ENCODE measurements at regions not wholly inside any gene's neighbourhood (a gene's known extent, or its start where the extent isn't known, plus 50 kb on each side); places are given as distances from the start of the nearest gene placed in this dataset.

GRCh38 chr17:79246225-79247190 is 171.9 kb downstream of the ENGASE start:
- no peak for DNase-seq (ENCODE audit: low read depth in 2 of 2)

- no peak for DNase-seq (ENCODE audit: low read depth in 2 of 2)
These were observed 170.0 kb downstream of the ENGASE start for GRCh38 chr17:79244665-79245064.

- no peak for DNase-seq (ENCODE audit: low read depth in 2 of 2)
These were observed 169.4 kb downstream of the ENGASE start for GRCh38 chr17:79243996-79244395.

GRCh38 chr17:79243603-79243990 is 169.0 kb downstream of the ENGASE start:
- DNase-seq (ENCODE audit: low read depth in 2 of 2) = no peak

GRCh38 chr17:79242873-79243602 is 168.4 kb downstream of the ENGASE start:
- DNase-seq (ENCODE audit: low read depth in 2 of 2) = no peak

GRCh38 chr17:79242393-79242792 is 167.8 kb downstream of the ENGASE start:
- no peak for DNase-seq (ENCODE audit: low read depth in 2 of 2)

GRCh38 chr17:79241616-79242015 is 167.0 kb downstream of the ENGASE start:
- no peak for DNase-seq (ENCODE audit: low read depth in 2 of 2)

- no peak for DNase-seq (ENCODE audit: low read depth in 2 of 2)
These were observed 164.6 kb downstream of the ENGASE start for GRCh38 chr17:79239205-79239604.

- no peak for DNase-seq (ENCODE audit: low read depth in 2 of 2)
These were observed 162.9 kb downstream of the ENGASE start for GRCh38 chr17:79237448-79238053.

GRCh38 chr17:79235808-79236207 is 161.2 kb downstream of the ENGASE start:
- no peak for DNase-seq (ENCODE audit: low read depth in 2 of 2)

- DNase-seq (ENCODE audit: low read depth in 2 of 2) = no peak
These were observed 159.4 kb downstream of the ENGASE start for GRCh38 chr17:79233916-79234551.

GRCh38 chr17:79232957-79233356 is 158.3 kb downstream of the ENGASE start:
- no peak for DNase-seq (ENCODE audit: low read depth in 2 of 2)

GRCh38 chr17:79231766-79232287 is 157.2 kb downstream of the ENGASE start:
- DNase-seq (ENCODE audit: low read depth in 2 of 2) = no peak

GRCh38 chr17:79230576-79230975 is 156.0 kb downstream of the ENGASE start:
- DNase-seq (ENCODE audit: low read depth in 2 of 2) = no peak

- no peak for DNase-seq (ENCODE audit: low read depth in 2 of 2)
These were observed 151.4 kb downstream of the ENGASE start for GRCh38 chr17:79226037-79226436.

- no peak for DNase-seq (ENCODE audit: low read depth in 2 of 2)
These were observed 150.3 kb downstream of the ENGASE start for GRCh38 chr17:79224903-79225302.

- DNase-seq (ENCODE audit: low read depth in 2 of 2) = no peak
These were observed 149.9 kb downstream of the ENGASE start for GRCh38 chr17:79224476-79224875.

- DNase-seq (ENCODE audit: low read depth in 2 of 2) = no peak
These were observed 149.3 kb downstream of the ENGASE start for GRCh38 chr17:79223953-79224352.

GRCh38 chr17:79223471-79223870 is 148.8 kb downstream of the ENGASE start:
- no peak for DNase-seq (ENCODE audit: low read depth in 2 of 2)

GRCh38 chr17:79221597-79221996 is 147.0 kb downstream of the ENGASE start:
- DNase-seq (ENCODE audit: low read depth in 2 of 2) = no peak

GRCh38 chr17:79220713-79221291 is 146.2 kb downstream of the ENGASE start:
- DNase-seq (ENCODE audit: low read depth in 2 of 2) = no peak
